OCI-LY7 (cell line): ENCODE measurements at regions not wholly inside any gene's neighbourhood (a gene's known extent, or its start where the extent isn't known, plus 50 kb on each side); places are given as distances from the start of the nearest gene placed in this dataset.

ENCODE experiments used
- BruUV-seq: library from RNA; stranded (reverse); fragments of 400-500 nt; replicated peaks from 2 replicates; lab custom pipeline; 2021; lab: Mats Ljungman, UMichigan
- CTCF ChIA-PET: fragments of 300-600 bp; sonication (Branson Sonifier 250); formaldehyde crosslinking; loops from one replicate; lab custom pipeline; 2022; ENCODE audit warnings: antibody characterized with exemption; ENCODE audit not compliant: unreplicated experiment; lab: Charles Lee
- POLR2A ChIA-PET: fragments of 300-600 bp; sonication (Branson Sonifier 250); formaldehyde crosslinking; loops from one replicate; lab custom pipeline; 2022; ENCODE audit warnings: antibody characterized with exemption; lab: Charles Lee
- DNase-seq: peaks from one replicate; pipeline ENCODE4 v3.0.0-alpha.2; 2015; ENCODE audit warnings: low spot score
- H2AFZ ChIP-seq: fragments of 200-600 bp; sonication (generic), shearing (Covaris generic); 2 replicates; pipeline ENCODE4 v1.6.1; 2014; ENCODE audit warnings: mild to moderate bottlenecking, antibody characterized with exemption, low read length, moderate library complexity
- H3K27ac ChIP-seq: fragments of 200-600 bp; sonication (generic); 2 replicates; pipeline ENCODE4 v1.5.1; 2014; ENCODE audit warnings: mixed run types, low read depth, mild to moderate bottlenecking, moderate library complexity, low read length, inconsistent platforms; ENCODE audit not compliant: poor library complexity, severe bottlenecking
- H3K36me3 ChIP-seq: fragments of 200-600 bp; sonication (generic); 2 replicates; pipeline ENCODE4 v1.6.1; 2014; ENCODE audit warnings: mild to moderate bottlenecking, antibody characterized with exemption, low read length, moderate library complexity, mixed read lengths; ENCODE audit not compliant: insufficient read depth
- H3K4me1 ChIP-seq: fragments of 200-600 bp; sonication (generic); 2 replicates; pipeline ENCODE4 v1.5.1; 2014; ENCODE audit warnings: mild to moderate bottlenecking, low read length; ENCODE audit not compliant: insufficient read depth, poor library complexity, severe bottlenecking
- H3K4me2 ChIP-seq: fragments of 200-600 bp; sonication (generic); 2 replicates; pipeline ENCODE4 v1.6.1; 2014; ENCODE audit warnings: mild to moderate bottlenecking, low read length
- H3K4me3 ChIP-seq: fragments of 200-600 bp; sonication (generic); 2 replicates; pipeline ENCODE4 v1.5.1; 2014; ENCODE audit warnings: mild to moderate bottlenecking, low read depth, low read length; ENCODE audit not compliant: poor library complexity, severe bottlenecking
- H3K79me2 ChIP-seq: fragments of 200-600 bp; sonication (generic); 2 replicates; pipeline ENCODE4 v1.6.1; 2016; ENCODE audit warnings: low read depth, mild to moderate bottlenecking, low read length, moderate library complexity, mixed read lengths; ENCODE audit not compliant: insufficient read depth
- H3K9me2 ChIP-seq: fragments of 200-600 bp; sonication (generic); 2 replicates; pipeline ENCODE4 v1.6.1; 2016; ENCODE audit warnings: mild to moderate bottlenecking, low read length, mixed read lengths; ENCODE audit not compliant: insufficient read depth
- H3K9me3 ChIP-seq: fragments of 200-600 bp; sonication (generic); 2 replicates; pipeline ENCODE4 v1.6.1; 2014; ENCODE audit warnings: mild to moderate bottlenecking, mixed run types, low read length, mixed read lengths
- H4K20me1 ChIP-seq: fragments of 200-600 bp; sonication (generic); 2 replicates; pipeline ENCODE4 v1.6.1; 2014; ENCODE audit warnings: mild to moderate bottlenecking, antibody characterized with exemption, low read length, moderate library complexity, mixed read lengths; ENCODE audit not compliant: insufficient read depth
- CTCF ChIP-seq: fragments of 200-600 bp; sonication (generic); conservative IDR thresholded peaks from 2 replicates; pipeline ENCODE4 v1.5.1; 2014; ENCODE audit warnings: mild to moderate bottlenecking, antibody characterized with exemption, low read length, moderate library complexity, mixed read lengths
- EZH2phosphoT487 ChIP-seq: fragments of 200-600 bp; sonication (generic); IDR thresholded peaks from 2 replicates; pipeline ENCODE4 v1.6.1; 2018; ENCODE audit warnings: low read depth, borderline replicate concordance, mild to moderate bottlenecking, mixed run types, antibody characterized with exemption, low read length, moderate library complexity, mixed read lengths
- intact Hi-C: fragments of 100-400 bp; cut with micrococcal nuclease; formaldehyde crosslinking; loops from one replicate; pipeline ENCODE4 v1.10.0; 2022; ENCODE audit not compliant: unreplicated experiment

DNA sequence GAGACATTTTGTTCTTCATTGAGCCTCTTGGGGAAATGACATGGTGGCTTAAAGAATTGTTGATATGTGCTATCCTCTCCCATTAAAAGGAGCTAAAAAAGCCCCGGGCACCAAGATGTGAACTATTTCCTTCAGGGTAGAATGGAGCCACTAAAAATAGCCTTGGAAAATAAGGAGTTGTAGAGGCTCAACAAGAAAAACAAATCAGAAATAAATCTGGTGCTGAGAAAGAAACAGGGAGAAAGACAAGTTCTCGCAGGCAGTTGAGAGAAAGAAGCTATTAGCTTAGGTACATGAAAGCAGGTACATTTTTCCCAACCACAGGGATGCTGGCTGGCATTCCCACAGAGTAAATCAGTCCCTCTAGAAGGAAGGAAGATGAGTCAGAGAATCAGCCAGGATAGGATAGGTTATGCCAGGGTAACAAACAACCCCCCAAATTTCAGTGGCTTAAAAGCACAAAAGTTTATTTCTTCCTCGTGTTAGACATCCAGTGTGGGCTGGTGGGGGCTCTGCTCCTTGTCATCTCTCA, 134.6 kb upstream of the ADRA1B start:
- Histone ChIP-seq H3K36me3 (no peaks in the 10 kb centered on the region), H2AFZ (no peak overlapping the region), H3K9me2 (no peaks in the 10 kb centered on the region), H3K27ac (no peak overlapping the region), H3K4me2 (no peak overlapping the region), H3K4me3 (no peak overlapping the region), H3K4me1 (no peaks in the 10 kb centered on the region), H3K9me3 (no peaks in the 10 kb centered on the region), H3K79me2 (no peaks in the 10 kb centered on the region), H4K20me1 (no peaks in the 10 kb centered on the region)
- intact Hi-C loops: no loop called here
- POLR2A ChIA-PET: interaction anchor here (0.7 kb wide), 1 partner anchor 60 kb away, joined by 4 read pairs; no protein-coding TSS in a partner anchor
- CTCF ChIA-PET: no interaction called here
- BruUV-seq: no TSS peak
- DNase-seq: no peak
- TF ChIP-seq CTCF (no peak), EZH2phosphoT487 (no peak)

GRCh38 chr5:159782197-159782994, 133.9 kb upstream of the ADRA1B start:
- H3K4me3 ChIP-seq: no peak overlapping the region
- no peak for TF ChIP-seq EZH2phosphoT487
- no peak for TF ChIP-seq CTCF
- no peaks in the 10 kb centered on the region for H3K9me3 ChIP-seq
- no peak overlapping the region for H3K4me2 ChIP-seq
- H4K20me1 ChIP-seq: no peaks in the 10 kb centered on the region
- ChIA-PET POLR2A (interaction anchor here (0.7 kb wide), 1 partner anchor 60 kb away, joined by 4 read pairs; no protein-coding TSS in a partner anchor), CTCF (no interaction called here)
- no peaks in the 10 kb centered on the region for H3K4me1 ChIP-seq
- no peaks in the 10 kb centered on the region for H3K9me2 ChIP-seq
- intact Hi-C loops: no loop called here
- no peaks in the 10 kb centered on the region for H3K36me3 ChIP-seq
- H2AFZ ChIP-seq: no peak overlapping the region
- DNase-seq: no peak
- no TSS peak for BruUV-seq
- H3K79me2 ChIP-seq: no peaks in the 10 kb centered on the region
- no peak overlapping the region for H3K27ac ChIP-seq

DNA sequence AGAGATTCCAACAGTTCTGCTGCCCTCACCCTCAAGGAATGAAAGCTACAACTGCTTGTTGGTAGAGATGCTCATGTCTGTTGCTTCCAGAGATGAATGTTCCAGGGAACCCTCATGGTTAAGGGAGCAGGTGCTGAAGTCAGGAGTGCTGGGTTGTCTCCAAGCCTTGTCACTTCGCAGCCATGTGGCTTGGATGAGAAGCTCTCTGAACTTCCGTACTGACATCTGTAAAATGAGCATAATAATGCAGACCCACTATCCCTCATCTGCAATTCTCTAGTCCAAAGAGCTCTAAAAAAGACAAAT, 133.3 kb upstream of the ADRA1B start:
- no peaks in the 10 kb centered on the region for H3K79me2 ChIP-seq
- no peaks in the 10 kb centered on the region for H3K36me3 ChIP-seq
- no peak overlapping the region for H2AFZ ChIP-seq
- no TSS peak for BruUV-seq
- intact Hi-C loops: no loop called here
- no peak overlapping the region for H3K4me2 ChIP-seq
- ChIA-PET CTCF (no interaction called here), POLR2A (no interaction called here)
- no peak for TF ChIP-seq CTCF
- no peak for TF ChIP-seq EZH2phosphoT487
- H3K4me1 ChIP-seq: no peaks in the 10 kb centered on the region
- no peak overlapping the region for H3K27ac ChIP-seq
- H3K9me2 ChIP-seq: no peaks in the 10 kb centered on the region
- no peak for DNase-seq
- H3K9me3 ChIP-seq: no peaks in the 10 kb centered on the region
- H3K4me3 ChIP-seq: no peak overlapping the region
- no peaks in the 10 kb centered on the region for H4K20me1 ChIP-seq
